Karpas-422 (cell line): ENCODE measurements at regions not wholly inside any gene's neighbourhood (a gene's known extent, or its start where the extent isn't known, plus 50 kb on each side); places are given as distances from the start of the nearest gene placed in this dataset.

Source experiments
- DNase-seq: peaks from one replicate; pipeline ENCODE4 v3.0.0-alpha.2; 2015
- H2AFZ ChIP-seq: fragments of 200-600 bp; sonication (generic); 2 replicates; pipeline ENCODE4 v1.6.1; 2014; ENCODE audit warnings: antibody characterized with exemption, low read length, mixed read lengths
- H3K27ac ChIP-seq: fragments of 200-600 bp; sonication (generic); 2 replicates; pipeline ENCODE4 v1.5.1; 2014; ENCODE audit warnings: mild to moderate bottlenecking, low read length, moderate library complexity
- H3K27me3 ChIP-seq: fragments of 200-600 bp; sonication (generic); 2 replicates; pipeline ENCODE4 v1.6.1; 2014; ENCODE audit warnings: low read length, mixed read lengths
- H3K36me3 ChIP-seq: fragments of 200-600 bp; sonication (generic); 2 replicates; pipeline ENCODE4 v1.6.1; 2014; ENCODE audit warnings: low read length, mixed read lengths; ENCODE audit not compliant: insufficient read depth
- H3K4me1 ChIP-seq: fragments of 200-600 bp; sonication (generic); 2 replicates; pipeline ENCODE4 v1.6.1; 2014; ENCODE audit warnings: mild to moderate bottlenecking, low read length, mixed read lengths
- H3K4me2 ChIP-seq: fragments of 200-600 bp; sonication (generic); 2 replicates; pipeline ENCODE4 v1.6.1; 2014; ENCODE audit warnings: low read length, low read depth, mild to moderate bottlenecking; ENCODE audit not compliant: poor library complexity, severe bottlenecking
- H3K4me3 ChIP-seq: fragments of 200-600 bp; sonication (generic); 2 replicates; pipeline ENCODE4 v1.5.1; 2014; ENCODE audit warnings: mild to moderate bottlenecking, antibody characterized with exemption, low read length, mixed read lengths
- H3K79me2 ChIP-seq: fragments of 200-600 bp; sonication (generic); 2 replicates; pipeline ENCODE4 v1.6.1; 2014; ENCODE audit warnings: mild to moderate bottlenecking, low read length, mixed read lengths
- H3K9ac ChIP-seq: fragments of 200-600 bp; sonication (generic); 2 replicates; pipeline ENCODE4 v1.6.0; 2014; ENCODE audit warnings: low read length
- H3K9me2 ChIP-seq: fragments of 200-600 bp; sonication (generic), shearing (Covaris generic); replicated peaks from 2 replicates; pipeline ENCODE4 v1.6.0; 2014; ENCODE audit warnings: mild to moderate bottlenecking, low read length, moderate library complexity; ENCODE audit not compliant: insufficient read depth
- H3K9me3 ChIP-seq: fragments of 300-700, 200-600 bp; sonication (generic); 2 replicates; pipeline ENCODE4 v1.6.1; 2014; ENCODE audit warnings: low read length, mixed read lengths
- H4K20me1 ChIP-seq: fragments of 200-600 bp; sonication (generic); 2 replicates; pipeline ENCODE4 v1.6.1; 2014; ENCODE audit warnings: mild to moderate bottlenecking, antibody characterized with exemption, low read length, low read depth; ENCODE audit not compliant: insufficient read depth

DNA sequence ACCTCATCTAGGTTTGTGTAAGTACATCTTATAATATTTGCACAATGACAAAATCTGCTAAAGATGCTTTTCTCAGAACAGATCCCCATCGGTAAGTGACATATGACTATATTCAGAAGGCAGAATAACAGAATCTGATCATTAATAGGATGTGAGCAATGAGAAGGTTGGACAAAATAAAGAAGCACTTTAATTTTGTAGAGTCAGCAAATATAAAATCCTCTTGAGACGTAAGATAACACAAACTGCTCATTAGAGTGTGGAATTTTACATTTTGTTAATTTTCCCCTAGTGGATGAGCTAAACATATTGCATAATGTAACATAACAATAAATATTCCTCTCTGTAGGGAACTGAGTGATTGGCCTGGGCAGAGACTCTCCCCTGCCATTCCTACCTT lies 658.4 kb upstream of the ZP4 start:
- no peaks in the 10 kb centered on the region for H3K36me3 ChIP-seq
- no peaks in the 10 kb centered on the region for H4K20me1 ChIP-seq
- H3K79me2 ChIP-seq, result no peaks in the 10 kb centered on the region

DNA sequence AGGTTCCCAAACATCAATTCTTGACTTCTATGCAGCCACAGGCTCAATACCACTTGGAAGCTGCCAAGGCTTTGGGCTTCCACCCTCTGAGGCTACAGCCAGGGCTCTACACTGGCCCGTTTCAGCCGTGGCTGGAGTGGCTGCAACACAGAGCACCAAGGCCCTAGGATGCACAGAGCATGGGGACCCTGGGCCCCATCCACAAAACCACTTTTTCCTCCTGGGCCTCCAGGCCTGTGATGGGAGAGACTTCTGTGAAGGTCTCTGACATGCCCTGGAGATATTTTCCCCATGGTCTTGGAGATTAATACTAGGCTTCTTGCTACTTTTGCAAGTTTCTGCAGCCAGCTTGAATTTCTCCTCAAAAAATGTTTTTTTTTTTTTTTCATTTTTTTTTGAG lies 655.4 kb upstream of the ZP4 start:
- H3K4me2 ChIP-seq, result no peak overlapping the region
- no peak overlapping the region for H3K27ac ChIP-seq
- H3K9me3 ChIP-seq, result peaks cover 17% of the 10 kb centered on the region
- no peaks in the 10 kb centered on the region for H3K4me1 ChIP-seq
- no peak overlapping the region for H3K9ac ChIP-seq
- no peaks in the 10 kb centered on the region for H3K27me3 ChIP-seq
- H3K4me3 ChIP-seq, result no peak overlapping the region
- no peak for DNase-seq
- H3K79me2 ChIP-seq, result no peaks in the 10 kb centered on the region
- no peaks in the 10 kb centered on the region for H4K20me1 ChIP-seq
- H2AFZ ChIP-seq, result no peak overlapping the region
- H3K36me3 ChIP-seq, result no peaks in the 10 kb centered on the region
- H3K9me2 ChIP-seq, result no peaks in the 10 kb centered on the region

More for the DNA sequence above, 658.4 kb upstream of the ZP4 start:
- Histone ChIP-seq H3K4me1 (no peaks in the 10 kb centered on the region), H3K9me2 (no peaks in the 10 kb centered on the region), H3K4me3 (no peak overlapping the region), H3K9me3 (peaks cover 16% of the 10 kb centered on the region), H3K9ac (no peak overlapping the region), H2AFZ (no peak overlapping the region), H3K27ac (no peak overlapping the region), H3K27me3 (no peaks in the 10 kb centered on the region), H3K4me2 (no peak overlapping the region)
- no peak for DNase-seq

DNA sequence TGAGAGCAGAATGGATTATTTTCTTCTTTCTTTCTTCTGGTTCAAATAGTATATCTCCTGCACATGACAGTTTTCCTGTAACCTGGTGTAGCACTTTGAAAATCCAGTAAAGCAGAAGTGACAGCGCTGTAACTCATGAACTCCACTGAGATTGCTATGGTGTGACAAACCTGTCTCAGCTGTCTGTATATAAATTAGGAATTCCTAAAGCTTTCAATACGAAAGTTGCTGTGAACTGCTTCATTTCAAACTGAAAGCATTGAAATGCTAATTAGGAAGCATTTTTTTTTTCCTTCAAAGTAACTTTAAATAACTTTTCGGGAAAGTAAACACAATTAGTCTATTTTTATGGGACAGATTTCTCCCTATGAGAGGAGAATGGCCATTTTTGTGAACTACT lies 646.9 kb upstream of the ZP4 start:
- no peak overlapping the region for H3K27ac ChIP-seq
- no peaks in the 10 kb centered on the region for H3K4me1 ChIP-seq
- H3K4me2 ChIP-seq, result no peak overlapping the region
- no peaks in the 10 kb centered on the region for H3K27me3 ChIP-seq
- H3K36me3 ChIP-seq, result no peaks in the 10 kb centered on the region
- peaks cover 26% of the 10 kb centered on the region for H3K9me3 ChIP-seq
- no peak overlapping the region for H3K9ac ChIP-seq
- no peaks in the 10 kb centered on the region for H4K20me1 ChIP-seq
- no peak for DNase-seq
- H2AFZ ChIP-seq, result no peak overlapping the region
- H3K9me2 ChIP-seq, result no peaks in the 10 kb centered on the region
- H3K79me2 ChIP-seq, result no peaks in the 10 kb centered on the region
- H3K4me3 ChIP-seq, result no peak overlapping the region

DNA sequence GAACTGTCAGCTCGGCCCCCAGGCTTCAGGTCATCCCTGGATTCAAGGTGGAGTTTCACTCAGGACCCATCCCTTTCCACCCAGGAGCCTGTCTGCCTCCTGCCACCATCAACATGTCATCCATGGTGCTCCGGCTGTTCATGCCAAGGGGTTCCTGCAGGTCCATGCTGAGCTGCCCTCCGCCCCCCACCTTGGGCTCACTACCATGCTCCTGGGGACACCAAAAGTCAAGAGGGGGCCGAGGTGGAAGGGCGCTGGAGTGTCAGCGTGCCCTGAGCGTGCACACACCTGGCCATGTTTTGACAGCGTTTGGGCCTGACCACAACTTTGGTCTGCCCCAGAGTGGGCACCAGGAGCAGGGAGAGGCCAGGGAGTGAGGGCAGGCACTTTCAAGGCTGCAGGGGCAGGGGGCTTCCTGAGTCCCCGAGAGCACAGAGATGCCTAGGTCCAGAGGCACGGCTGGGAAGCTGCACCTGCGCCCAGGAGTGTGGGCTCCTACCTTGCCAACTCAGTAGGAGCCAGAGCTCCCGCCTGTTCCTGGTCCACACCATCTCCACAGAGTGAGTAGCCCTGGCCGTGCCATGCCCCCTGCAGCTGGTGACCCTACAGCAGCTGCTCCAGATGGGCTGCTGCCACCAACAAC lies 639.6 kb upstream of the ZP4 start:
- Histone ChIP-seq H2AFZ (no peak overlapping the region), H3K9me2 (no peaks in the 10 kb centered on the region), H3K4me2 (no peak overlapping the region), H3K27ac (no peak overlapping the region), H3K36me3 (no peaks in the 10 kb centered on the region), H3K9me3 (peaks cover 18% of the 10 kb centered on the region), H3K4me1 (no peaks in the 10 kb centered on the region), H3K79me2 (no peaks in the 10 kb centered on the region), H4K20me1 (no peaks in the 10 kb centered on the region), H3K4me3 (no peak overlapping the region), H3K9ac (no peak overlapping the region), H3K27me3 (no peaks in the 10 kb centered on the region)
- DNase-seq, result no peak

DNA sequence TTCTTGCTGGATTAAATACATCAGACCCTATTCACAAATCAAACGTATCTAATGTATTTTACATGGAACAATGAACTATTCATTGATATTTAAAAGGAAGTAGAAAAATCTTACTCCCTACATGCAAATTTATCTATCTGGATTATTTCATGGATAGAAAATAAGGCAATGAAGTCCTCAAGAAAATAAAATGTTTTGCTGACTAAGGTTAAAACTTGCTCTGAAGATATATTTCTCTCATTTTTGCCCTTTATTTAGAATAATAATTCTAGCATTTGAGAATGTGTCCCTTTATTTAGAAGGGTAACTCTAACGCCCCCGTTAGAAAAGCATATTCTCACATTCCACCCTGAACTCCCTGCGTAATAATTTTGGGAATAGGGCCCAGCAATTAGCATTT lies 627.0 kb upstream of the ZP4 start:
- Histone ChIP-seq H4K20me1 (no peaks in the 10 kb centered on the region), H3K27me3 (no peaks in the 10 kb centered on the region), H3K9ac (no peak overlapping the region), H2AFZ (no peak overlapping the region), H3K36me3 (no peaks in the 10 kb centered on the region), H3K4me1 (no peaks in the 10 kb centered on the region), H3K9me3 (peaks cover 23% of the 10 kb centered on the region), H3K4me2 (no peak overlapping the region), H3K4me3 (no peak overlapping the region), H3K27ac (no peak overlapping the region), H3K9me2 (no peaks in the 10 kb centered on the region), H3K79me2 (no peaks in the 10 kb centered on the region)
- DNase-seq, result no peak

DNA sequence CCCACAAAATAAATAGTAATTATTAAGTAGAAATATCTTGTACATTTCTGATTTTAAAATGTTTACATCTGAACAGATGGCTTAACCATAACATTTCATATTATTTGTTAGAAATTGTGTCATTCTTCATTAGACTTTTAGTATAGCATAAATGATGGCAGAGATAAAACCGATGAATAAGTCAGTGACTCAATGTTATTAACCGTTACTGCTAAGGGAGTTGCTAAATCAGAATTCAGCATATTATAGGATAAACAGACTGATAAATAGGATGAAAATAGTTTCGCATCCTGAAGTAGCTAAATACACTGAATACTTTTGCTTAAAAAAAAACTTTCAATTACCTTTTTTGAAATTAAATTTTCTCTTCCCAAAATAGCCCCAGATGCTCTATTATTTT lies 610.6 kb upstream of the ZP4 start:
- H3K9me3 ChIP-seq, result peaks cover 31% of the 10 kb centered on the region
- H2AFZ ChIP-seq, result no peak overlapping the region
- H4K20me1 ChIP-seq, result no peaks in the 10 kb centered on the region
- H3K36me3 ChIP-seq, result no peaks in the 10 kb centered on the region
- H3K27ac ChIP-seq, result no peak overlapping the region
- H3K9me2 ChIP-seq, result no peaks in the 10 kb centered on the region
- no peaks in the 10 kb centered on the region for H3K27me3 ChIP-seq
- DNase-seq, result no peak
- no peak overlapping the region for H3K4me3 ChIP-seq
- no peak overlapping the region for H3K4me2 ChIP-seq
- no peaks in the 10 kb centered on the region for H3K79me2 ChIP-seq
- no peaks in the 10 kb centered on the region for H3K4me1 ChIP-seq
- no peak overlapping the region for H3K9ac ChIP-seq

DNA sequence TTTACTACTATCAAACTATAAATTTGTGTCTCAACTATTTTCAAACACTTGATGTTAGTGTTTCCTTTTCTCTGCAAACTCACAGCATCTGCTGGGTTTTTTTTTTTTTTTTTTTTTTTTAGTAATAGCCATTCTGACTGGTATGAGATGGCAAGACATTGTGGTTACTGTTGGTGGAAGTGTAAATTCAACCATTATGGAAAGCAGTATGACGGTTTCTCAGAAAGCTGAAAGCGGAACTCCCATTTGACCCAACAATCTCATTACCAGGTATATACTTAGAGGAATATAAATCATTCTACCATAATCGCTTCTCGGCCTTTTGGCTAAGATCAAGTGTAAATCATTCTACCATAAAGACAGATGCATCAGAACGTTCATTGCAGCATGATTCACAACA lies 608.3 kb upstream of the ZP4 start:
- H3K4me1 ChIP-seq, result no peaks in the 10 kb centered on the region
- no peaks in the 10 kb centered on the region for H3K36me3 ChIP-seq
- no peak overlapping the region for H3K9ac ChIP-seq
- peaks cover 31% of the 10 kb centered on the region for H3K9me3 ChIP-seq
- no peak overlapping the region for H2AFZ ChIP-seq
- H3K4me2 ChIP-seq, result no peak overlapping the region
- H3K4me3 ChIP-seq, result no peak overlapping the region
- no peak overlapping the region for H3K27ac ChIP-seq
- H3K79me2 ChIP-seq, result no peaks in the 10 kb centered on the region
- no peaks in the 10 kb centered on the region for H3K9me2 ChIP-seq
- no peaks in the 10 kb centered on the region for H3K27me3 ChIP-seq
- no peaks in the 10 kb centered on the region for H4K20me1 ChIP-seq
- DNase-seq, result no peak

DNA sequence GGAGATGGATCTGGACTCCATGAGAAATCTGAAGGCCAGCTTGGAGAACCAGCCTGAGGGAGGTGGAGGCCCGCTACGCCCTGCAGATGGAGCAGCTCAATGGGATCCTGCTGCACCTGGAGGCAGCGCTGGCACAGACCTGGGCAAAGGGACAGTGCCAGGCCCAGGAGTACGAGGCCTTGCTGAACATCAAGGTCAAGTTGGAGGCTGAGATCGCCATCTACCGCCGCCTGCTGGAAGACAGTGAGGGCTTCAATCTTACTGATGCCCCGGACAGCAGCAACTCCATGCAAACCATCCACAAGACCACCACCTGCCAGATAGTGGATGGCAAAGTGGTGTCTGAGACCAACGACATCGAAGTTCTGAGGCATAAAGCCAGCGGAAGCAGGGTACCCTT lies 601.5 kb upstream of the ZP4 start:
- no peaks in the 10 kb centered on the region for H4K20me1 ChIP-seq
- H2AFZ ChIP-seq, result no peak overlapping the region
- no peaks in the 10 kb centered on the region for H3K36me3 ChIP-seq
- peaks cover 9% of the 10 kb centered on the region; the same call in 1 of the 2 replicates for H3K9me3 ChIP-seq
- H3K9ac ChIP-seq, result no peak overlapping the region
- H3K4me2 ChIP-seq, result no peak overlapping the region
- no peaks in the 10 kb centered on the region for H3K79me2 ChIP-seq
- no peaks in the 10 kb centered on the region for H3K27me3 ChIP-seq
- no peaks in the 10 kb centered on the region for H3K9me2 ChIP-seq
- H3K27ac ChIP-seq, result no peak overlapping the region
- no peaks in the 10 kb centered on the region for H3K4me1 ChIP-seq
- no peak for DNase-seq
- no peak overlapping the region for H3K4me3 ChIP-seq

DNA sequence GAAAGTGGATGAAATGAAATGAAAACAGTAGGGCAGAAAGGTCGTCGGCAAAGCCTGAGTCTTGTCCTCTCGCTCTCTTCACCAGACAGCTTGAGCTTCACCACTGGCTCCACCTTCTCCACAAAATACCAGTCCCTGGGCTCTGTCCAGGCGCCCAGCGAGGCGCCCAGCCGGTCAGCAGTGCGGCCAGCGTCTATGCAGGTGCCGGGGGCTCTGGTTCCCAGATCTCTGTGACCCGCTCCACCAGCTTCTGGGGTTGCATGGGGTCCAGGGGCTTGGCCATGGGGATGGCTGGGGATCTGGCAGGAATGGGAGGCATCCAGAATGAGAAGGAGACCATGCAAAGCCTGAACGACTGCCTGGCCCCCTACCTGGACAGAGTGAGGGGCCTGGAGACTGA lies 600.5 kb upstream of the ZP4 start:
- no peaks in the 10 kb centered on the region for H4K20me1 ChIP-seq
- no peaks in the 10 kb centered on the region for H3K27me3 ChIP-seq
- H3K27ac ChIP-seq, result no peak overlapping the region
- H2AFZ ChIP-seq, result no peak overlapping the region
- H3K9ac ChIP-seq, result no peak overlapping the region
- no peak overlapping the region for H3K4me3 ChIP-seq
- H3K79me2 ChIP-seq, result no peaks in the 10 kb centered on the region
- no peaks in the 10 kb centered on the region for H3K36me3 ChIP-seq
- no peaks in the 10 kb centered on the region for H3K4me1 ChIP-seq
- no peak overlapping the region for H3K4me2 ChIP-seq
- H3K9me3 ChIP-seq, result peaks cover 7% of the 10 kb centered on the region; the same call in 1 of the 2 replicates
- no peak for DNase-seq
- H3K9me2 ChIP-seq, result no peaks in the 10 kb centered on the region
